Endodermal cell (in vitro differentiated cells): ENCODE measurements at regions not wholly inside any gene's neighbourhood (a gene's known extent, or its start where the extent isn't known, plus 50 kb on each side); places are given as distances from the start of the nearest gene placed in this dataset.

Experiments
- DNase-seq: peaks from one replicate; pipeline ENCODE4 v3.0.0-alpha.2; 2017
- H3K27ac ChIP-seq: 2 replicates; pipeline ENCODE4 v1.5.1; 2013; ENCODE audit warnings: mild to moderate bottlenecking, low read depth, low read length, moderate library complexity
- H3K27me3 ChIP-seq: 2 replicates; pipeline ENCODE4 v1.6.1; 2013; ENCODE audit warnings: mild to moderate bottlenecking, low read length, moderate library complexity; ENCODE audit not compliant: insufficient read depth, control insufficient read depth, poor library complexity, severe bottlenecking
- H3K36me3 ChIP-seq: 2 replicates; pipeline ENCODE4 v1.7.0; 2013; ENCODE audit warnings: mild to moderate bottlenecking, low read length, moderate library complexity; ENCODE audit not compliant: control insufficient read depth, insufficient read depth
- H3K4me1 ChIP-seq: one replicate; pipeline ENCODE4 v1.7.0; 2013; ENCODE audit warnings: low read length; ENCODE audit not compliant: control insufficient read depth, insufficient read depth
- H3K4me3 ChIP-seq: 2 replicates; pipeline ENCODE4 v1.5.1; 2013; ENCODE audit warnings: mild to moderate bottlenecking, low read length, moderate library complexity
- H3K9ac ChIP-seq: 2 replicates; pipeline ENCODE4 v1.6.1; 2013; ENCODE audit warnings: mild to moderate bottlenecking, low read length, moderate library complexity; ENCODE audit not compliant: poor library complexity, severe bottlenecking; ENCODE audit errors: extremely low read depth
- H3K9me3 ChIP-seq: 2 replicates; pipeline ENCODE4 v1.6.1; 2013; ENCODE audit warnings: mild to moderate bottlenecking, low read length, moderate library complexity; ENCODE audit not compliant: control insufficient read depth
- H3K27ac Mint-ChIP-seq: 2 replicates; pipeline ENCODE4 v1.8.0; 2020; ENCODE audit warnings: mixed read lengths
- H3K27me3 Mint-ChIP-seq: 2 replicates; pipeline ENCODE4 v1.8.0; 2021; ENCODE audit warnings: mild to moderate bottlenecking, mixed read lengths; ENCODE audit not compliant: insufficient read depth
- H3K36me3 Mint-ChIP-seq: 2 replicates; pipeline ENCODE4 v1.8.0; 2020; ENCODE audit warnings: low read depth, mixed read lengths
- H3K4me1 Mint-ChIP-seq: 2 replicates; pipeline ENCODE4 v1.8.0; 2020; ENCODE audit warnings: mixed read lengths
- H3K4me3 Mint-ChIP-seq: 2 replicates; pipeline ENCODE4 v1.8.0; 2020; ENCODE audit warnings: mild to moderate bottlenecking, moderate library complexity, mixed read lengths
- H3K9me3 Mint-ChIP-seq: 2 replicates; pipeline ENCODE4 v1.8.0; 2020; ENCODE audit warnings: mild to moderate bottlenecking, mixed read lengths
- CTCF ChIP-seq: fragments of 200-600 bp; sonication (generic); conservative IDR thresholded peaks from 2 replicates; pipeline ENCODE4 v1.5.0; 2021; ENCODE audit warnings: antibody characterized with exemption, mild to moderate bottlenecking
- WGBS, 2 experiments: methylation state at CpG; one replicate each; pipeline versions ENCODE4 v1.1.5 to v1.1.7; 2013; ENCODE audit warnings: missing lambda C conversion rate in 2 of 2, mixed read lengths in 1 of 2; ENCODE audit not compliant: insufficient coverage in 1 of 2, insufficient read length in 1 of 2; 5-methylcytosine and 5-hydroxymethylcytosine counted together

- DNase-seq: no peak
- Histone ChIP-seq H3K9me3 (no peaks in the 10 kb centered on the region), H3K36me3 (no peaks in the 10 kb centered on the region), H3K27me3 (no peaks in the 10 kb centered on the region), H3K4me3 (no peak overlapping the region), H3K9ac (no peak overlapping the region), H3K4me1 (no peaks in the 10 kb centered on the region), H3K27ac (no peak overlapping the region)
- WGBS, 2 experiments: 86 to 100% methylated on average over 2 to 7 of the region's 7 CpGs
- Mint-ChIP-seq H3K27ac (no peak overlapping the region), H3K27me3 (no peaks in the 10 kb centered on the region), H3K9me3 (no peaks in the 10 kb centered on the region), H3K4me1 (no peaks in the 10 kb centered on the region), H3K36me3 (no peaks in the 10 kb centered on the region), H3K4me3 (no peak overlapping the region)
- TF ChIP-seq CTCF: no peak
Observed at GRCh38 chr15:96274087-96274440, 56.4 kb upstream of the NR2F2 start.

- Histone ChIP-seq H3K9ac (no peak overlapping the region), H3K9me3 (no peaks in the 10 kb centered on the region), H3K4me1 (no peaks in the 10 kb centered on the region), H3K27ac (no peak overlapping the region), H3K36me3 (no peaks in the 10 kb centered on the region), H3K4me3 (no peak overlapping the region), H3K27me3 (no peaks in the 10 kb centered on the region)
- no peak overlapping the region for H3K27ac Mint-ChIP-seq
- H3K4me3 Mint-ChIP-seq: no peak overlapping the region
- WGBS, 2 experiments: 87 to 100% methylated on average over 1 to 2 of the region's 2 CpGs
- no peaks in the 10 kb centered on the region for H3K27me3 Mint-ChIP-seq
- H3K4me1 Mint-ChIP-seq: no peaks in the 10 kb centered on the region
- DNase-seq: no peak
- H3K9me3 Mint-ChIP-seq: no peaks in the 10 kb centered on the region
- no peak for TF ChIP-seq CTCF
- no peaks in the 10 kb centered on the region for H3K36me3 Mint-ChIP-seq
Observed at GRCh38 chr15:96274698-96275097, 55.8 kb upstream of the NR2F2 start.

- Mint-ChIP-seq H3K36me3 (no peaks in the 10 kb centered on the region), H3K9me3 (peaks cover 1% of the 10 kb centered on the region), H3K27me3 (peaks cover 3% of the 10 kb centered on the region), H3K4me1 (no peaks in the 10 kb centered on the region), H3K27ac (no peak overlapping the region), H3K4me3 (no peak overlapping the region)
- Histone ChIP-seq H3K36me3 (no peaks in the 10 kb centered on the region), H3K27me3 (no peaks in the 10 kb centered on the region), H3K27ac (no peak overlapping the region), H3K9me3 (no peaks in the 10 kb centered on the region), H3K4me1 (no peaks in the 10 kb centered on the region), H3K9ac (no peak overlapping the region), H3K4me3 (no peak overlapping the region)
- TF ChIP-seq CTCF: no peak
- 93 to 98% methylated on average over 3 to 4 of the region's 4 CpGs for WGBS, 2 experiments
- DNase-seq: no peak
Observed at GRCh38 chr15:96276438-96277210, 53.9 kb upstream of the NR2F2 start.
